Natural killer cell (primary cell): ENCODE measurements at regions not wholly inside any gene's neighbourhood (a gene's known extent, or its start where the extent isn't known, plus 50 kb on each side); places are given as distances from the start of the nearest gene placed in this dataset.
"Not testable (repeated sequence)": the region's sequence is repeated elsewhere in the genome, so short reads cannot be mapped to it uniquely, and the experiment has no call there.

Experiments
- ATAC-seq, 3 donors: fragments of 150-1000 bp in 2 of 3; fragments of 200-7000 bp in 1 of 3; cut with Tn5 transposase; 1 replicate in 1 of 3; 2 replicates in 2 of 3; pipeline ENCODE4 v1.10.0; 2021; ENCODE audit warnings: mild to moderate bottlenecking in 2 of 3, moderate library complexity in 2 of 3
- DNase-seq, 2 donors: peaks; one replicate each; pipeline versions ENCODE4 v3.0.0 to v3.0.0-alpha.2; 2013 to 2021; ENCODE audit warnings: mixed read lengths in 1 of 2
- H3K27ac ChIP-seq: one replicate; pipeline ENCODE4 v1.5.1; 2013; ENCODE audit warnings: mild to moderate bottlenecking, low read length
- H3K27me3 ChIP-seq: one replicate; pipeline ENCODE4 v1.6.1; 2013; ENCODE audit warnings: low read length; ENCODE audit not compliant: control insufficient read depth, insufficient read depth
- H3K36me3 ChIP-seq: one replicate; pipeline ENCODE4 v1.6.1; 2013; ENCODE audit warnings: low read length; ENCODE audit not compliant: control insufficient read depth, insufficient read depth
- H3K4me1 ChIP-seq: one replicate; pipeline ENCODE4 v1.6.1; 2013; ENCODE audit warnings: low read length; ENCODE audit not compliant: control insufficient read depth, insufficient read depth
- H3K4me3 ChIP-seq: one replicate; pipeline ENCODE4 v1.5.1; 2013; ENCODE audit warnings: low read length
- H3K9me3 ChIP-seq: one replicate; pipeline ENCODE4 v1.6.1; 2013; ENCODE audit warnings: low read length; ENCODE audit not compliant: control insufficient read depth, insufficient read depth
- H3K27ac Mint-ChIP-seq, 2 donors: one replicate each; pipeline ENCODE4 v1.8.0; 2022; ENCODE audit warnings: mild to moderate bottlenecking in 2 of 2, mixed read lengths in 2 of 2, moderate library complexity in 1 of 2
- H3K27me3 Mint-ChIP-seq, 2 donors: one replicate each; pipeline ENCODE4 v1.8.0; 2022; ENCODE audit warnings: low read depth in 2 of 2, mixed read lengths in 2 of 2
- H3K36me3 Mint-ChIP-seq: one replicate; pipeline ENCODE4 v1.8.0; 2022; ENCODE audit warnings: mixed read lengths
- H3K4me1 Mint-ChIP-seq, 2 donors: one replicate each; pipeline ENCODE4 v1.8.0; 2022; ENCODE audit warnings: mixed read lengths in 2 of 2
- H3K4me3 Mint-ChIP-seq: one replicate; pipeline ENCODE4 v1.8.0; 2022; ENCODE audit warnings: mild to moderate bottlenecking, moderate library complexity, mixed read lengths
- H3K9me3 Mint-ChIP-seq, 2 donors: one replicate each; pipeline ENCODE4 v1.8.0; 2022; ENCODE audit warnings: mixed read lengths in 2 of 2
- whole genome bisulfite sequencing: methylation state at CpG from one replicate; pipeline ENCODE4 v1.1.7; 2013; ENCODE audit warnings: missing lambda C conversion rate; ENCODE audit not compliant: insufficient coverage; 5-methylcytosine and 5-hydroxymethylcytosine counted together
- intact Hi-C: fragments of 100-400 bp; cut with micrococcal nuclease; formaldehyde crosslinking; loops from one replicate; pipeline ENCODE4 v1.14.2; 2022
- TF ChIP-seq, protein P1 (sequence below): fragments of 200-600 bp; IDR thresholded peaks from one replicate; pipeline ENCODE4 v1.8.0; 2022; ENCODE audit warnings: antibody characterized with exemption

DNA sequence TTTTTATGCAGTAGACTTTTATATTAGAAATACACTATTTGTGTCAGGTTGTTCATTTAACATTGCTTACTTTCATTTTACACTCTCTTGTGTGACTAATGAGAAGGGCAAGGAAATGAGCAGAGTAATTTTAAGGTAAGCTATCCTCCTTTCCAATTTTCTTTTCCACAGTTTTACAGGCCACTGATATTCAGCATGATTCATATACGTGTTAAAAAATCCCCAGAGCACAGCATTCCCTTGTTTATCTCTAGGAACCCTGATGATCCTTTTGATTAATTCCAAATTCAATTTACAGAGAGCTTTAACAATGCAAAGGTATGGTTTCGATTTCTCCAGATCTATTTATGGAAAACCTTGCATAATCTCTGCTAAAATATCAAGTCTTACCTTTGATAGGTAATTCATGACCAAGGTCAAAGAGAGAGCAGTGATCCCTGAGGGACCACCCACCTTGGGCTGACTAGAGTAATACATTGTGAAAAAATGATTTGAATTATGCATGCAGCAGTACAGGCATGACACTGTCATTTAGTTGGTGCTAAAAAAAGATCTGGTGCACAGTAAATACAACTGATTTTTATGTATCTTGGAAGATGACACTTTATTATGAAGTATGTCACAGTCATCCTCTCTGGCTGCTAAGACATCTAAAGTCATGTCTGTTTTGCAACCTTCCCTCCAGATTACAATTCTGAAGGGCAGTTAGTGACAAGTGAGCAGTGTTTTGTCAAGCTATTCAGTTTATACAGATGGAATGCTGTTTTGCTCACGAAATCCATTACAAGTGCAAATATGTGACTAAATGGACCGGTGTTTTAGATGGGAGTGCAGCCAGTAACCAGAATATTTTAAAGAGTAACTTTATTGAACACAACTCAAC, 736.6 kb downstream of the EPHA7 start:
- Histone ChIP-seq H3K4me1 (no peaks in the 10 kb centered on the region), H3K27me3 (no peaks in the 10 kb centered on the region), H3K9me3 (no peaks in the 10 kb centered on the region), H3K27ac (no peak overlapping the region), H3K36me3 (no peaks in the 10 kb centered on the region), H3K4me3 (no peak overlapping the region)
- no peaks in the 10 kb centered on the region for H3K36me3 Mint-ChIP-seq
- 76% methylated on average over 4 of the region's 4 CpGs for WGBS
- intact Hi-C loops, result no loop called here
- DNase-seq (no peak), ATAC-seq (no peak)
- TF ChIP-seq, protein P1, sequence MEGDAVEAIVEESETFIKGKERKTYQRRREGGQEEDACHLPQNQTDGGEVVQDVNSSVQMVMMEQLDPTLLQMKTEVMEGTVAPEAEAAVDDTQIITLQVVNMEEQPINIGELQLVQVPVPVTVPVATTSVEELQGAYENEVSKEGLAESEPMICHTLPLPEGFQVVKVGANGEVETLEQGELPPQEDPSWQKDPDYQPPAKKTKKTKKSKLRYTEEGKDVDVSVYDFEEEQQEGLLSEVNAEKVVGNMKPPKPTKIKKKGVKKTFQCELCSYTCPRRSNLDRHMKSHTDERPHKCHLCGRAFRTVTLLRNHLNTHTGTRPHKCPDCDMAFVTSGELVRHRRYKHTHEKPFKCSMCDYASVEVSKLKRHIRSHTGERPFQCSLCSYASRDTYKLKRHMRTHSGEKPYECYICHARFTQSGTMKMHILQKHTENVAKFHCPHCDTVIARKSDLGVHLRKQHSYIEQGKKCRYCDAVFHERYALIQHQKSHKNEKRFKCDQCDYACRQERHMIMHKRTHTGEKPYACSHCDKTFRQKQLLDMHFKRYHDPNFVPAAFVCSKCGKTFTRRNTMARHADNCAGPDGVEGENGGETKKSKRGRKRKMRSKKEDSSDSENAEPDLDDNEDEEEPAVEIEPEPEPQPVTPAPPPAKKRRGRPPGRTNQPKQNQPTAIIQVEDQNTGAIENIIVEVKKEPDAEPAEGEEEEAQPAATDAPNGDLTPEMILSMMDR, result no peak
- no peak overlapping the region for H3K4me3 Mint-ChIP-seq
- no peaks in the 10 kb centered on the region for H3K4me1 Mint-ChIP-seq
- peaks cover 3 to 5% of the 10 kb centered on the region in 2 donors for H3K9me3 Mint-ChIP-seq
- no peaks in the 10 kb centered on the region for H3K27me3 Mint-ChIP-seq
- no peak overlapping the region for H3K27ac Mint-ChIP-seq

DNA sequence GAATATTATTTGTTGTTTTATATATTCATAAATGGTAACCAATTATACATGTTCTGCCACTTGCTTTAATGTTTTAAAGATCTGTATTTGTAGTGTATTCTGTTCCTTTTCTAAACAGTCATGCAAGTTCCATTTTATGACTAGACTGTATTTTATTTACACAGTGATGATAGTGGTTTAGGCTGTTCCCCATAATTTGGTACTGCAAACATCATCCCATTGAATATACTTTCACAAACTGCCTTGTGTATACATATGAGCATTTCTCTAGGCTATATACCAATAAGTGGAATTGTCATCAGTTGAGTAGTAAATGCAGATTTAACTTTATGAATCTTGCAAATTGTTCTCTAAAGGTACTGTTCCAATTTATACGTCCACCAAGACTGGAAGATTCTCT, 738.0 kb downstream of the EPHA7 start:
- WGBS, result no CpG with 5 or more reads among the region's 1 CpG
- intact Hi-C loops, result no loop called here
- no peaks in the 10 kb centered on the region for H3K4me1 Mint-ChIP-seq

DNA sequence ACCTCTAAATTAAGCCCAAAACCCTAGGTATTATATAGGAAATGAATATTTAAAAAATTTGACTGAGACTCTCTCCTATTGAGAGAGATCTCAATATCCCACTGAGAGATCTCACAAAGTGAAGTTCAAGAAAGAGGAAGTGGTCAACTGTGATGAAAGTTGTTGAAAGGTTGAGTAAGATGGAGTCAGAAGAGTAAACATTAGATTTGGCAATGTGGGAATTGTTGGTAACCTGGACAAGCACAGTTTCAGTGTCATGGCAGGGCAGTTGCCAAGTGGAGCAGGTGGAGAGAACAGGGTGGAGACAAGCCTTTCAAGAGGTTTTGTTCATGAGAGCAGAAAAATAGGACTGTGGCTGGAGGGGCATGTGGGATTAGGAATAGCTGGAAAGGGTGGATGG, 747.9 kb downstream of the EPHA7 start:
- DNase-seq, H3K4me3 ChIP-seq: not testable (repeated sequence)
- H3K27ac Mint-ChIP-seq, result peak overlapping the region in 1 of 2 donors; percentile 13

More for the DNA sequence above, 738.0 kb downstream of the EPHA7 start:
- Histone ChIP-seq H3K27ac (no peak overlapping the region), H3K4me3 (no peak overlapping the region), H3K36me3 (no peaks in the 10 kb centered on the region), H3K4me1 (no peaks in the 10 kb centered on the region), H3K9me3 (no peaks in the 10 kb centered on the region), H3K27me3 (no peaks in the 10 kb centered on the region)
- TF ChIP-seq, protein P1, result no peak
- no peak for DNase-seq
- ATAC-seq, result no peak
- Mint-ChIP-seq H3K27ac (no peak overlapping the region), H3K4me3 (no peak overlapping the region), H3K36me3 (no peaks in the 10 kb centered on the region), H3K27me3 (no peaks in the 10 kb centered on the region), H3K9me3 (peaks cover 2 to 7% of the 10 kb centered on the region in 2 donors)

DNA sequence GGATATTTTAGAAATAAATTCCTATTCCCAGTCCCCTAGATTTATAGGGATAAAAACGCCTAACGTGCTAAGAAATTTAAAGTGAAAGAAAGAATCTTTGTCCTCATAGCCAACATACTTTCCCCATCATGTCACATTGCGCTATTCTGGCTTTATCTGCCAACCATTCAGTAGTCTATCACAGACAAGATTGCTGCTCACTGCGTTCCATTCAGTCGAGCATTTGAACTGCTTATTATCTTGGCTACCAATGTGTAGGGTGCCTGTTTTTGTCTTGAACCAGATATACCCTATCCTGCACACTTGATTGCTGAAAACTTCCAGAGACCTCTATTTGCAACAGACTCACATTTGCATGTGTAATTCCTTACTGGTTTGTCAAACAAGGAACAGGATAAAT, 751.5 kb downstream of the EPHA7 start:
- H3K36me3 Mint-ChIP-seq, result no peaks in the 10 kb centered on the region
- no peaks in the 10 kb centered on the region for H3K36me3 ChIP-seq

More for the DNA sequence above, 747.9 kb downstream of the EPHA7 start:
- ATAC-seq, H3K27me3 Mint-ChIP-seq, H3K9me3 ChIP-seq, H3K27me3 ChIP-seq, H3K27ac ChIP-seq, H3K4me1 Mint-ChIP-seq, H3K36me3 ChIP-seq, intact Hi-C loops, H3K4me3 Mint-ChIP-seq, H3K4me1 ChIP-seq: not testable (repeated sequence)
- peaks cover 17 to 20% of the 10 kb centered on the region in 2 donors for H3K9me3 Mint-ChIP-seq
- H3K36me3 Mint-ChIP-seq, result peaks cover 11% of the 10 kb centered on the region

More for the DNA sequence above, 751.5 kb downstream of the EPHA7 start:
- peaks cover 10 to 18% of the 10 kb centered on the region in 2 donors for H3K9me3 Mint-ChIP-seq
- Histone ChIP-seq H3K27ac (no peak overlapping the region), H3K4me1 (no peaks in the 10 kb centered on the region), H3K9me3 (peaks cover 4% of the 10 kb centered on the region), H3K27me3 (no peaks in the 10 kb centered on the region), H3K4me3 (no peak overlapping the region)
- 89% methylated on average over 3 of the region's 5 CpGs for whole genome bisulfite sequencing
- no peaks in the 10 kb centered on the region for H3K27me3 Mint-ChIP-seq
- no peak overlapping the region for H3K4me3 Mint-ChIP-seq
- no peak overlapping the region for H3K27ac Mint-ChIP-seq
- DNase-seq (no peak), ATAC-seq (no peak)
- peaks cover 0 to 4% of the 10 kb centered on the region in 2 donors for H3K4me1 Mint-ChIP-seq
- TF ChIP-seq, protein P1, result no peak
- intact Hi-C loops, result no loop called here
